Osteoblast (primary cell): ENCODE measurements at regions not wholly inside any gene's neighbourhood (a gene's known extent, or its start where the extent isn't known, plus 50 kb on each side); places are given as distances from the start of the nearest gene placed in this dataset.

ENCODE experiments used
- DNase-seq: peaks from one replicate; pipeline ENCODE4 v3.0.0; 2011; ENCODE audit warnings: low spot score, mixed read lengths; ENCODE audit not compliant: insufficient read length; ENCODE audit errors: missing footprints
- H2AFZ ChIP-seq: 2 replicates; pipeline ENCODE4 v1.6.0; 2011; ENCODE audit warnings: mild to moderate bottlenecking, low read length
- H3K27ac ChIP-seq: 2 replicates; pipeline ENCODE4 v1.5.1; 2011; ENCODE audit warnings: mild to moderate bottlenecking, low read depth, low read length, moderate library complexity
- H3K27me3 ChIP-seq: 2 replicates; pipeline ENCODE4 v1.6.0; 2012; ENCODE audit warnings: mild to moderate bottlenecking, control low read depth, inconsistent platforms, low read length, moderate library complexity; ENCODE audit not compliant: insufficient read depth
- H3K36me3 ChIP-seq: 2 replicates; pipeline ENCODE4 v1.5.1; 2011; ENCODE audit warnings: mild to moderate bottlenecking, low read length, control low read depth, moderate library complexity; ENCODE audit not compliant: insufficient read depth
- H3K4me1 ChIP-seq: 2 replicates; pipeline ENCODE4 v1.5.1; 2011; ENCODE audit warnings: mild to moderate bottlenecking, low read length, control low read depth, moderate library complexity; ENCODE audit not compliant: insufficient read depth
- H3K4me2 ChIP-seq: 2 replicates; pipeline ENCODE4 v1.6.0; 2011; ENCODE audit warnings: mild to moderate bottlenecking, low read length; ENCODE audit not compliant: insufficient read depth
- H3K4me3 ChIP-seq: fragments of 200-600 bp; sonication (generic); 3 replicates; pipeline ENCODE4 v1.5.1; 2012; ENCODE audit warnings: mild to moderate bottlenecking, low read length, inconsistent platforms; ENCODE audit not compliant: insufficient read depth
- H3K79me2 ChIP-seq: 2 replicates; pipeline ENCODE4 v1.6.0; 2012; ENCODE audit warnings: mild to moderate bottlenecking, low read length, control low read depth, inconsistent platforms; ENCODE audit not compliant: insufficient read depth
- H3K9me3 ChIP-seq: 2 replicates; pipeline ENCODE4 v1.5.1; 2011; ENCODE audit warnings: low read depth, low read length, control low read depth
- H4K20me1 ChIP-seq: 2 replicates; pipeline ENCODE4 v1.6.0; 2012; ENCODE audit warnings: mild to moderate bottlenecking, low read length, control low read depth; ENCODE audit not compliant: insufficient read depth
- TF ChIP-seq, protein P1 (sequence below): IDR thresholded peaks from 2 replicates; pipeline ENCODE4 v1.5.1; 2011; ENCODE audit warnings: mild to moderate bottlenecking, low read depth, low read length, moderate library complexity; ENCODE audit errors: extremely low read depth

DNA sequence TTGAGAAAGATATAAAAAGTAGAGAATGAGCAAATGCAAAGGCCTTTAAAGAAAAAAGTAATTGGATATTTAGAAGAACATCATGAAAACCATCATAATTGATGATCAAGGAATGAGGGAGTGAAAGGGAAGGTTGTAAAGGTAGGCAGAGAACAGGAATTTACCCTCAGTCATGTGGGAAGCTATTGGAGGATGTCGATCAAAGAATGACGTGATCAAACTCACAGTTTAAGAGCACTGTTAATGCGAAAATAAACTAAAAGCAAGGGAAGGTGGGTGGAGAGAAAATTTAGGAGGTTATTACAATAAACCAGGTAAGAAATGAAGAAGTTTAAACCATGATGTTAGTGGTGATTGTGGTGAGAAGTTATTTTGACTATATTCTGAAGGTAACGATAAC lies 982.6 kb upstream of the EYS start:
- no peaks in the 10 kb centered on the region for H3K36me3 ChIP-seq
- no peak for DNase-seq
- no peak overlapping the region for H3K4me3 ChIP-seq
- no peak overlapping the region for H3K27ac ChIP-seq
- H3K9me3 ChIP-seq, result peaks cover 2% of the 10 kb centered on the region
- H3K27me3 ChIP-seq, result no peaks in the 10 kb centered on the region
- no peaks in the 10 kb centered on the region for H3K79me2 ChIP-seq
- H3K4me1 ChIP-seq, result no peaks in the 10 kb centered on the region
- no peak overlapping the region for H3K4me2 ChIP-seq
- H2AFZ ChIP-seq, result no peak overlapping the region
- no peaks in the 10 kb centered on the region for H4K20me1 ChIP-seq
- TF ChIP-seq, protein P1, sequence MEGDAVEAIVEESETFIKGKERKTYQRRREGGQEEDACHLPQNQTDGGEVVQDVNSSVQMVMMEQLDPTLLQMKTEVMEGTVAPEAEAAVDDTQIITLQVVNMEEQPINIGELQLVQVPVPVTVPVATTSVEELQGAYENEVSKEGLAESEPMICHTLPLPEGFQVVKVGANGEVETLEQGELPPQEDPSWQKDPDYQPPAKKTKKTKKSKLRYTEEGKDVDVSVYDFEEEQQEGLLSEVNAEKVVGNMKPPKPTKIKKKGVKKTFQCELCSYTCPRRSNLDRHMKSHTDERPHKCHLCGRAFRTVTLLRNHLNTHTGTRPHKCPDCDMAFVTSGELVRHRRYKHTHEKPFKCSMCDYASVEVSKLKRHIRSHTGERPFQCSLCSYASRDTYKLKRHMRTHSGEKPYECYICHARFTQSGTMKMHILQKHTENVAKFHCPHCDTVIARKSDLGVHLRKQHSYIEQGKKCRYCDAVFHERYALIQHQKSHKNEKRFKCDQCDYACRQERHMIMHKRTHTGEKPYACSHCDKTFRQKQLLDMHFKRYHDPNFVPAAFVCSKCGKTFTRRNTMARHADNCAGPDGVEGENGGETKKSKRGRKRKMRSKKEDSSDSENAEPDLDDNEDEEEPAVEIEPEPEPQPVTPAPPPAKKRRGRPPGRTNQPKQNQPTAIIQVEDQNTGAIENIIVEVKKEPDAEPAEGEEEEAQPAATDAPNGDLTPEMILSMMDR, result no peak

DNA sequence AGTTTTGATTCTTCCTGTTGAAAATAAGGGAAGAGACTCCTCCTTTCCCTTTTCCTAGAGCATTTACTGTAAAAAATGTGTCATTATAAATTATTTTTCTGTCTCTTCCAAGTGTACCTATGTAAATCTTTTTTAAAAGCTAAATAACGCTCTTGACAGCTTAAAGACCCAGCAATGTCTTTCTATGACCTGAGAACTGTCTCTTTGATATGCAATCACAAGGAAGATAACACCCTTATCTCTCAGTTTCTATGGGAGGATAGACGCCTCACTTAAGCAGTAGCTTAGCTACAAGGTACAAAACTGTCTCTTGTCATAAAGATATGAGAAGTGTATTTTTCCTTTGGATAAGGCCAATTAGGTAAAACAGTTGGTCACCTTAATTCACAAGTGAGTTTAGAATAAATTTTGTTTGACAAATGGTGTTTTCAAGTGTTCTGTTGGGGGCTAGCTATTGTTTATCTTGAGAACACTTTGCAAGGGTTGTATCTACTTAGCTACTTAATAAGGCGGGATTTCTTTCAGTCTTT lies 980.6 kb upstream of the EYS start:
- TF ChIP-seq, protein P1, result no peak
- no peaks in the 10 kb centered on the region for H4K20me1 ChIP-seq
- no peaks in the 10 kb centered on the region for H3K79me2 ChIP-seq
- H3K27ac ChIP-seq, result no peak overlapping the region
- H3K9me3 ChIP-seq, result peaks cover 2% of the 10 kb centered on the region
- no peaks in the 10 kb centered on the region for H3K4me1 ChIP-seq
- no peaks in the 10 kb centered on the region for H3K27me3 ChIP-seq
- H3K36me3 ChIP-seq, result no peaks in the 10 kb centered on the region
- H2AFZ ChIP-seq, result no peak overlapping the region
- DNase-seq, result no peak
- H3K4me3 ChIP-seq, result no peak overlapping the region
- H3K4me2 ChIP-seq, result no peak overlapping the region

DNA sequence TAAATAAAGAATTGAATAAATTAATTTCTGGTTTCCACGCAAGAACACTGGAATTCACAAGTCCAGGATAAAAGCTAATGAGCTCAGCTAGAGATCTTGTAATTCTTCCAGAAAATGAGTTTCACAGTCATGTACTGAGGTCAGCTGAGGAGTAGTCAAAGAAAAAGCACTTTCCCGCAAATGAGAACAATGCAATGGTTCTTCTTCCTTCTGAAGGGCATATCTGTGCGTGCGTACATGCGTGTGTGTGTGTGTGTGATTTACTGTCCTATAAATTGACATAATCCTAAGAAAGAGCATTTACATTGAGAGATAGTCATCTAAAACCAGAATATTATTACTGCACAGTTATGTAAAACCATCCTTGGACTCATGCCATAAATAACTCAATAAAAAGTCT lies 968.9 kb upstream of the EYS start:
- Histone ChIP-seq H3K27ac (no peak overlapping the region), H3K27me3 (no peaks in the 10 kb centered on the region), H3K79me2 (no peaks in the 10 kb centered on the region), H3K9me3 (peaks cover 2% of the 10 kb centered on the region), H2AFZ (no peak overlapping the region), H4K20me1 (no peaks in the 10 kb centered on the region), H3K36me3 (no peaks in the 10 kb centered on the region), H3K4me2 (no peak overlapping the region), H3K4me1 (no peaks in the 10 kb centered on the region), H3K4me3 (no peak overlapping the region)
- TF ChIP-seq, protein P1, result no peak
- DNase-seq, result no peak

DNA sequence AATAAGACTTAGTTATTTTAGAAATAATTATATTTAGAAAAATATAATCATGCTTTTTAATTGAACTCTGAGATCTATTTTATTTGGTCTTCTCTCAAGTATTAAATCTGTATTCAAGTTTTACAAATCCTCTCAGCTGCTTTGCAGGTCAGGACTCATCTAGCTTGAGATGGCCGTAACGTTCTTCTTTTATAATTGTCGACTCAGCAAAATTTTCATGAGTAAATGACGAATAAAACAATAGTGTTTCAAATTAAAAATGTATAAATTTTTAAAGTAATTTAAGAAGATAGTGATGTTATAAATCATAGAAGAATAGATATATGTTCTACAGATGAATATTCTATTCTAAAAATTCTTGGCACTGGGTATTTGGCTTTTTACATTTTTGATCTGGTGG lies 957.1 kb upstream of the EYS start:
- DNase-seq, result no peak

More for the DNA sequence above, 957.1 kb upstream of the EYS start:
- Histone ChIP-seq H3K27me3 (no peaks in the 10 kb centered on the region), H3K36me3 (no peaks in the 10 kb centered on the region), H2AFZ (no peak overlapping the region), H3K4me1 (no peaks in the 10 kb centered on the region), H3K4me3 (no peak overlapping the region), H3K4me2 (no peak overlapping the region), H3K27ac (no peak overlapping the region), H4K20me1 (no peaks in the 10 kb centered on the region), H3K79me2 (no peaks in the 10 kb centered on the region), H3K9me3 (no peaks in the 10 kb centered on the region)
- TF ChIP-seq, protein P1, result no peak
